WTC11 (cell line): ENCODE measurements at regions not wholly inside any gene's neighbourhood (a gene's known extent, or its start where the extent isn't known, plus 50 kb on each side); places are given as distances from the start of the nearest gene placed in this dataset.

ENCODE experiments used
- CREB1 ChIP-seq: sonication (generic); formaldehyde crosslinking; IDR thresholded peaks from 2 replicates; pipeline ENCODE4 v1.8.0; 2023; ENCODE audit warnings: mild to moderate bottlenecking, missing genetic modification reagents
- ETV6 ChIP-seq: sonication (generic); formaldehyde crosslinking; IDR thresholded peaks from 2 replicates; pipeline ENCODE4 v1.8.1; 2022; ENCODE audit warnings: mild to moderate bottlenecking, missing genetic modification reagents
- FOXP1 ChIP-seq: sonication (generic); formaldehyde crosslinking; IDR thresholded peaks from 2 replicates; pipeline ENCODE4 v1.8.0; 2022; ENCODE audit warnings: missing genetic modification reagents, mild to moderate bottlenecking, moderate library complexity, borderline replicate concordance
- MAX ChIP-seq: sonication (generic); formaldehyde crosslinking; IDR thresholded peaks from 2 replicates; pipeline ENCODE4 v1.8.0; 2022; ENCODE audit warnings: mild to moderate bottlenecking, missing genetic modification reagents
- NFATC4 ChIP-seq: fragments of 250-450 bp; sonication (Bioruptor Pico); IDR thresholded peaks from 2 replicates; pipeline ENCODE4 v1.9.0; 2021; ENCODE audit warnings: mild to moderate bottlenecking
- NR1H2 ChIP-seq: sonication (generic); formaldehyde crosslinking; IDR thresholded peaks from 2 replicates; pipeline ENCODE4 v1.9.0; 2021; ENCODE audit warnings: mild to moderate bottlenecking, moderate library complexity, missing genetic modification reagents
- SP1 ChIP-seq: sonication (generic); formaldehyde crosslinking; conservative IDR thresholded peaks from 2 replicates; pipeline ENCODE4 v1.8.1; 2022; ENCODE audit warnings: missing genetic modification reagents
- TEAD1 ChIP-seq: sonication (generic); formaldehyde crosslinking; IDR thresholded peaks from 2 replicates; pipeline ENCODE4 v1.8.0; 2022; ENCODE audit warnings: mild to moderate bottlenecking, missing genetic modification reagents
- USF2 ChIP-seq: sonication (generic); formaldehyde crosslinking; IDR thresholded peaks from 2 replicates; pipeline ENCODE4 v1.8.1; 2023; ENCODE audit warnings: mild to moderate bottlenecking, missing genetic modification reagents, moderate library complexity
- ZNF263 ChIP-seq: sonication (generic); formaldehyde crosslinking; IDR thresholded peaks from 2 replicates; pipeline ENCODE4 v1.8.1; 2022; ENCODE audit warnings: low read depth, mild to moderate bottlenecking, moderate library complexity, missing genetic modification reagents
- TF ChIP-seq, protein P1 (sequence below): fragments of 250-450 bp; sonication (Bioruptor Pico); IDR thresholded peaks from 2 replicates; pipeline ENCODE4 v1.9.0; 2021; ENCODE audit warnings: mild to moderate bottlenecking
- TF ChIP-seq, protein P2 (sequence below): fragments of 200-600 bp; IDR thresholded peaks from 2 replicates; pipeline ENCODE4 v1.8.0; 2022; ENCODE audit warnings: antibody characterized with exemption
- TF ChIP-seq, protein P3 (sequence below): sonication (generic); formaldehyde crosslinking; IDR thresholded peaks from 2 replicates; pipeline ENCODE4 v1.8.1; 2023; ENCODE audit warnings: mild to moderate bottlenecking, missing genetic modification reagents, borderline replicate concordance
- TF ChIP-seq, protein P4 (sequence below): sonication (generic); formaldehyde crosslinking; IDR thresholded peaks from 2 replicates; pipeline ENCODE4 v1.8.0; 2023; ENCODE audit warnings: mild to moderate bottlenecking, missing genetic modification reagents

- TF ChIP-seq NR1H2 (CRISPR knock-in tag): no peak
- TF ChIP-seq, protein P1, sequence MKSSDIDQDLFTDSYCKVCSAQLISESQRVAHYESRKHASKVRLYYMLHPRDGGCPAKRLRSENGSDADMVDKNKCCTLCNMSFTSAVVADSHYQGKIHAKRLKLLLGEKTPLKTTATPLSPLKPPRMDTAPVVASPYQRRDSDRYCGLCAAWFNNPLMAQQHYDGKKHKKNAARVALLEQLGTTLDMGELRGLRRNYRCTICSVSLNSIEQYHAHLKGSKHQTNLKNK (CRISPR knock-in tag): no peak
- TF ChIP-seq, protein P2, sequence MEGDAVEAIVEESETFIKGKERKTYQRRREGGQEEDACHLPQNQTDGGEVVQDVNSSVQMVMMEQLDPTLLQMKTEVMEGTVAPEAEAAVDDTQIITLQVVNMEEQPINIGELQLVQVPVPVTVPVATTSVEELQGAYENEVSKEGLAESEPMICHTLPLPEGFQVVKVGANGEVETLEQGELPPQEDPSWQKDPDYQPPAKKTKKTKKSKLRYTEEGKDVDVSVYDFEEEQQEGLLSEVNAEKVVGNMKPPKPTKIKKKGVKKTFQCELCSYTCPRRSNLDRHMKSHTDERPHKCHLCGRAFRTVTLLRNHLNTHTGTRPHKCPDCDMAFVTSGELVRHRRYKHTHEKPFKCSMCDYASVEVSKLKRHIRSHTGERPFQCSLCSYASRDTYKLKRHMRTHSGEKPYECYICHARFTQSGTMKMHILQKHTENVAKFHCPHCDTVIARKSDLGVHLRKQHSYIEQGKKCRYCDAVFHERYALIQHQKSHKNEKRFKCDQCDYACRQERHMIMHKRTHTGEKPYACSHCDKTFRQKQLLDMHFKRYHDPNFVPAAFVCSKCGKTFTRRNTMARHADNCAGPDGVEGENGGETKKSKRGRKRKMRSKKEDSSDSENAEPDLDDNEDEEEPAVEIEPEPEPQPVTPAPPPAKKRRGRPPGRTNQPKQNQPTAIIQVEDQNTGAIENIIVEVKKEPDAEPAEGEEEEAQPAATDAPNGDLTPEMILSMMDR: no peak
- TF ChIP-seq ZNF263 (CRISPR knock-in tag): no peak
- TF ChIP-seq, protein P3, sequence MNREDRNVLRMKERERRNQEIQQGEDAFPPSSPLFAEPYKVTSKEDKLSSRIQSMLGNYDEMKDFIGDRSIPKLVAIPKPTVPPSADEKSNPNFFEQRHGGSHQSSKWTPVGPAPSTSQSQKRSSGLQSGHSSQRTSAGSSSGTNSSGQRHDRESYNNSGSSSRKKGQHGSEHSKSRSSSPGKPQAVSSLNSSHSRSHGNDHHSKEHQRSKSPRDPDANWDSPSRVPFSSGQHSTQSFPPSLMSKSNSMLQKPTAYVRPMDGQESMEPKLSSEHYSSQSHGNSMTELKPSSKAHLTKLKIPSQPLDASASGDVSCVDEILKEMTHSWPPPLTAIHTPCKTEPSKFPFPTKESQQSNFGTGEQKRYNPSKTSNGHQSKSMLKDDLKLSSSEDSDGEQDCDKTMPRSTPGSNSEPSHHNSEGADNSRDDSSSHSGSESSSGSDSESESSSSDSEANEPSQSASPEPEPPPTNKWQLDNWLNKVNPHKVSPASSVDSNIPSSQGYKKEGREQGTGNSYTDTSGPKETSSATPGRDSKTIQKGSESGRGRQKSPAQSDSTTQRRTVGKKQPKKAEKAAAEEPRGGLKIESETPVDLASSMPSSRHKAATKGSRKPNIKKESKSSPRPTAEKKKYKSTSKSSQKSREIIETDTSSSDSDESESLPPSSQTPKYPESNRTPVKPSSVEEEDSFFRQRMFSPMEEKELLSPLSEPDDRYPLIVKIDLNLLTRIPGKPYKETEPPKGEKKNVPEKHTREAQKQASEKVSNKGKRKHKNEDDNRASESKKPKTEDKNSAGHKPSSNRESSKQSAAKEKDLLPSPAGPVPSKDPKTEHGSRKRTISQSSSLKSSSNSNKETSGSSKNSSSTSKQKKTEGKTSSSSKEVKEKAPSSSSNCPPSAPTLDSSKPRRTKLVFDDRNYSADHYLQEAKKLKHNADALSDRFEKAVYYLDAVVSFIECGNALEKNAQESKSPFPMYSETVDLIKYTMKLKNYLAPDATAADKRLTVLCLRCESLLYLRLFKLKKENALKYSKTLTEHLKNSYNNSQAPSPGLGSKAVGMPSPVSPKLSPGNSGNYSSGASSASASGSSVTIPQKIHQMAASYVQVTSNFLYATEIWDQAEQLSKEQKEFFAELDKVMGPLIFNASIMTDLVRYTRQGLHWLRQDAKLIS (CRISPR knock-in tag): no peak
- no peak for TF ChIP-seq USF2 (CRISPR knock-in tag)
- TF ChIP-seq SP1: no peak
- TF ChIP-seq, protein P4, sequence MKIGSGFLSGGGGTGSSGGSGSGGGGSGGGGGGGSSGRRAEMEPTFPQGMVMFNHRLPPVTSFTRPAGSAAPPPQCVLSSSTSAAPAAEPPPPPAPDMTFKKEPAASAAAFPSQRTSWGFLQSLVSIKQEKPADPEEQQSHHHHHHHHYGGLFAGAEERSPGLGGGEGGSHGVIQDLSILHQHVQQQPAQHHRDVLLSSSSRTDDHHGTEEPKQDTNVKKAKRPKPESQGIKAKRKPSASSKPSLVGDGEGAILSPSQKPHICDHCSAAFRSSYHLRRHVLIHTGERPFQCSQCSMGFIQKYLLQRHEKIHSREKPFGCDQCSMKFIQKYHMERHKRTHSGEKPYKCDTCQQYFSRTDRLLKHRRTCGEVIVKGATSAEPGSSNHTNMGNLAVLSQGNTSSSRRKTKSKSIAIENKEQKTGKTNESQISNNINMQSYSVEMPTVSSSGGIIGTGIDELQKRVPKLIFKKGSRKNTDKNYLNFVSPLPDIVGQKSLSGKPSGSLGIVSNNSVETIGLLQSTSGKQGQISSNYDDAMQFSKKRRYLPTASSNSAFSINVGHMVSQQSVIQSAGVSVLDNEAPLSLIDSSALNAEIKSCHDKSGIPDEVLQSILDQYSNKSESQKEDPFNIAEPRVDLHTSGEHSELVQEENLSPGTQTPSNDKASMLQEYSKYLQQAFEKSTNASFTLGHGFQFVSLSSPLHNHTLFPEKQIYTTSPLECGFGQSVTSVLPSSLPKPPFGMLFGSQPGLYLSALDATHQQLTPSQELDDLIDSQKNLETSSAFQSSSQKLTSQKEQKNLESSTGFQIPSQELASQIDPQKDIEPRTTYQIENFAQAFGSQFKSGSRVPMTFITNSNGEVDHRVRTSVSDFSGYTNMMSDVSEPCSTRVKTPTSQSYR (CRISPR knock-in tag): no peak
- TF ChIP-seq FOXP1 (CRISPR knock-in tag): no peak
- no peak for TF ChIP-seq MAX (CRISPR knock-in tag)
- TF ChIP-seq NFATC4 (CRISPR knock-in tag): no peak
- TF ChIP-seq ETV6 (CRISPR knock-in tag): no peak
- no peak for TF ChIP-seq TEAD1 (CRISPR knock-in tag)
- no peak for TF ChIP-seq CREB1
These were observed 287.5 kb upstream of the ROBO1 start for GRCh38 chr3:80055306-80055705.
